HepG2 (cell line): ENCODE measurements at regions not wholly inside any gene's neighbourhood (a gene's known extent, or its start where the extent isn't known, plus 50 kb on each side); places are given as distances from the start of the nearest gene placed in this dataset.

Experiments
- ATF3 ChIP-seq: sonication (generic); formaldehyde crosslinking; IDR thresholded peaks from 2 replicates; pipeline ENCODE4 v1.4.0; 2020; ENCODE audit warnings: missing genetic modification reagents
- CBFB ChIP-seq: sonication (generic); formaldehyde crosslinking; IDR thresholded peaks from 2 replicates; pipeline ENCODE4 v1.4.0; 2020; ENCODE audit warnings: missing genetic modification reagents
- FOXM1 ChIP-seq: sonication (generic); formaldehyde crosslinking; IDR thresholded peaks from 2 replicates; pipeline ENCODE4 v1.5.0; 2020; ENCODE audit warnings: missing genetic modification reagents
- KAT7 ChIP-seq: IDR thresholded peaks from 2 replicates; pipeline ENCODE4 v1.6.1; 2018; ENCODE audit warnings: borderline replicate concordance, missing compliant biosample characterization
- MAFF ChIP-seq: IDR thresholded peaks from 2 replicates; pipeline ENCODE4 v1.6.1; 2011; ENCODE audit warnings: low read depth, low read length, improper control_type of control experiment
- NFIB ChIP-seq: sonication (generic); formaldehyde crosslinking; IDR thresholded peaks from 2 replicates; pipeline ENCODE4 v1.9.0; 2021; ENCODE audit warnings: missing genetic modification reagents, mild to moderate bottlenecking, borderline replicate concordance
- SMAD1 ChIP-seq: sonication (generic); formaldehyde crosslinking; IDR thresholded peaks from 2 replicates; pipeline ENCODE4 v1.4.0; 2020; ENCODE audit warnings: missing genetic modification reagents, low read depth, mild to moderate bottlenecking, borderline replicate concordance
- ZBTB21 ChIP-seq: sonication (generic); formaldehyde crosslinking; IDR thresholded peaks from 2 replicates; pipeline ENCODE4 v1.4.0; 2020; ENCODE audit warnings: missing genetic modification reagents
- ZC3H4 ChIP-seq: sonication (generic); formaldehyde crosslinking; IDR thresholded peaks from 2 replicates; pipeline ENCODE4 v1.4.0; 2020; ENCODE audit warnings: missing genetic modification reagents, borderline replicate concordance
- ZNF207 ChIP-seq: fragments of 450-650 bp; IDR thresholded peaks from 2 replicates; pipeline ENCODE4 v1.6.1; 2016; ENCODE audit warnings: antibody characterized with exemption, borderline replicate concordance

GRCh38 chr12:89924191-89924590 is 215.6 kb upstream of the ATP2B1 start:
- no peak for TF ChIP-seq ZNF207
- TF ChIP-seq FOXM1 (CRISPR knock-in tag), result no peak
- TF ChIP-seq CBFB (CRISPR knock-in tag), result no peak
- no peak for TF ChIP-seq NFIB
- no peak for TF ChIP-seq SMAD1 (CRISPR knock-in tag)
- no peak for TF ChIP-seq MAFF
- no peak for TF ChIP-seq ATF3
- TF ChIP-seq ZC3H4 (CRISPR knock-in tag), result no peak
- TF ChIP-seq KAT7 (CRISPR knock-in tag), result no peak
- no peak for TF ChIP-seq ZBTB21 (CRISPR knock-in tag)
